GM23338 (cell line): ENCODE measurements at regions not wholly inside any gene's neighbourhood (a gene's known extent, or its start where the extent isn't known, plus 50 kb on each side); places are given as distances from the start of the nearest gene placed in this dataset.

Experiments used
- ATAC-seq: fragments of 200-7000 bp; cut with Tn5 transposase; 3 replicates; pipeline ENCODE4 v1.9.1; 2020
- DNase-seq: peaks from one replicate; pipeline ENCODE4 v3.0.0-alpha.2; 2015; ENCODE audit warnings: low spot score
- H2AFZ ChIP-seq: fragments of 200-600 bp; sonication (generic); 2 replicates; pipeline ENCODE4 v1.8.0; 2016; ENCODE audit warnings: antibody characterized with exemption, mild to moderate bottlenecking, moderate library complexity
- H3F3A ChIP-seq: fragments of 200-600 bp; sonication (generic); replicated peaks from 2 replicates; pipeline ENCODE4 v1.8.0; 2017; ENCODE audit warnings: antibody characterized with exemption, mixed run types, low read depth
- H3K27ac ChIP-seq: fragments of 200-600 bp; sonication (generic); 2 replicates; pipeline ENCODE4 v1.6.1; 2016; ENCODE audit warnings: low read depth
- H3K27me3 ChIP-seq: fragments of 200-600 bp; sonication (generic); 2 replicates; pipeline ENCODE4 v1.8.0; 2016; ENCODE audit warnings: mild to moderate bottlenecking, mixed run types, moderate library complexity; ENCODE audit not compliant: insufficient read depth
- H3K36me3 ChIP-seq: fragments of 200-600 bp; sonication (generic); 2 replicates; pipeline ENCODE4 v1.8.0; 2016; ENCODE audit warnings: mild to moderate bottlenecking; ENCODE audit not compliant: insufficient read depth
- H3K4me1 ChIP-seq: fragments of 200-600 bp; sonication (generic); 2 replicates; pipeline ENCODE4 v1.8.0; 2016; ENCODE audit warnings: mild to moderate bottlenecking, moderate library complexity; ENCODE audit not compliant: insufficient read depth
- H3K4me2 ChIP-seq: fragments of 200-600 bp; sonication (generic); 2 replicates; pipeline ENCODE4 v1.7.1; 2017; ENCODE audit warnings: mixed run types
- H3K4me3 ChIP-seq: fragments of 200-600 bp; sonication (generic); 2 replicates; pipeline ENCODE4 v1.6.1; 2016; ENCODE audit warnings: mixed run types
- H3K79me2 ChIP-seq: fragments of 200-600 bp; sonication (generic); replicated peaks from 2 replicates; pipeline ENCODE4 v1.8.0; 2017; ENCODE audit warnings: mild to moderate bottlenecking; ENCODE audit not compliant: insufficient read depth
- H3K9me2 ChIP-seq: fragments of 200-600 bp; sonication (generic); 2 replicates; pipeline ENCODE4 v1.8.0; 2017; ENCODE audit not compliant: insufficient read depth
- H4K20me1 ChIP-seq: fragments of 200-600 bp; sonication (generic); replicated peaks from 2 replicates; pipeline ENCODE4 v1.8.0; 2017; ENCODE audit warnings: mild to moderate bottlenecking; ENCODE audit not compliant: insufficient read depth
- H3K27ac Mint-ChIP-seq: 2 replicates; pipeline ENCODE4 v1.8.0; 2020; ENCODE audit warnings: inconsistent platforms, mild to moderate bottlenecking, moderate library complexity, mixed read lengths
- H3K27me3 Mint-ChIP-seq: 3 replicates; pipeline ENCODE4 v1.8.0; 2022; ENCODE audit warnings: low read depth, mild to moderate bottlenecking, moderate library complexity, mixed read lengths, inconsistent platforms; ENCODE audit not compliant: insufficient read depth, poor library complexity
- H3K36me3 Mint-ChIP-seq: 3 replicates; pipeline ENCODE4 v1.8.0; 2021; ENCODE audit warnings: low read depth, mild to moderate bottlenecking, inconsistent platforms, moderate library complexity, mixed read lengths
- H3K4me1 Mint-ChIP-seq: 3 replicates; pipeline ENCODE4 v1.8.0; 2020; ENCODE audit warnings: mild to moderate bottlenecking, inconsistent platforms, mixed read lengths
- H3K4me3 Mint-ChIP-seq: 3 replicates; pipeline ENCODE4 v1.8.0; 2021; ENCODE audit warnings: moderate library complexity, mild to moderate bottlenecking, inconsistent platforms, mixed read lengths
- H3K9me3 Mint-ChIP-seq: 3 replicates; pipeline ENCODE4 v1.8.0; 2020; ENCODE audit warnings: moderate library complexity, mild to moderate bottlenecking, inconsistent platforms, mixed read lengths
- CREB1 ChIP-seq: fragments of 250-450 bp; sonication (Bioruptor Pico); IDR thresholded peaks from 2 replicates; pipeline ENCODE4 v1.5.0; 2020; ENCODE audit warnings: low read depth, mild to moderate bottlenecking, moderate library complexity
- CTCF ChIP-seq, 2 experiments: fragments of 200-600 bp in 1 of 2; sonication (generic) in 1 of 2; conservative IDR thresholded peaks; 2 replicates each; pipeline versions ENCODE4 v1.5.1 to v1.6.1; 2016 to 2017; ENCODE audit warnings: antibody characterized with exemption in 2 of 2, low read depth in 2 of 2, mild to moderate bottlenecking in 2 of 2, moderate library complexity in 1 of 2
- EZH2 ChIP-seq: fragments of 200-600 bp; sonication (generic); IDR thresholded peaks from one replicate; pipeline ENCODE4 v1.8.0; 2017; ENCODE audit warnings: antibody characterized with exemption, mild to moderate bottlenecking, low read depth; ENCODE audit not compliant: unreplicated experiment
- JUNB ChIP-seq: IDR thresholded peaks from one replicate; pipeline ENCODE4 v1.6.1; 2016; ENCODE audit warnings: antibody characterized with exemption; ENCODE audit not compliant: unreplicated experiment
- REST ChIP-seq: IDR thresholded peaks from one replicate; pipeline ENCODE4 v1.6.1; 2018; ENCODE audit warnings: antibody characterized with exemption; ENCODE audit not compliant: unreplicated experiment
- STAT1 ChIP-seq: IDR thresholded peaks from one replicate; pipeline ENCODE4 v1.6.1; 2016; ENCODE audit warnings: antibody characterized with exemption; ENCODE audit not compliant: unreplicated experiment
- ZNF331 ChIP-seq: fragments of 250-450 bp; sonication (Bioruptor Pico); IDR thresholded peaks from 2 replicates; pipeline ENCODE4 v1.5.0; 2020; ENCODE audit warnings: low read depth, mild to moderate bottlenecking, moderate library complexity
- TF ChIP-seq, protein P1 (sequence below): fragments of 250-450 bp; sonication (Bioruptor Pico); IDR thresholded peaks from 2 replicates; pipeline ENCODE4 v1.5.0; 2020; ENCODE audit warnings: mild to moderate bottlenecking, moderate library complexity
- TF ChIP-seq, protein P2 (sequence below): IDR thresholded peaks from 2 replicates; pipeline ENCODE4 v1.6.1; 2016; ENCODE audit warnings: antibody characterized with exemption

- TF ChIP-seq, protein P1, sequence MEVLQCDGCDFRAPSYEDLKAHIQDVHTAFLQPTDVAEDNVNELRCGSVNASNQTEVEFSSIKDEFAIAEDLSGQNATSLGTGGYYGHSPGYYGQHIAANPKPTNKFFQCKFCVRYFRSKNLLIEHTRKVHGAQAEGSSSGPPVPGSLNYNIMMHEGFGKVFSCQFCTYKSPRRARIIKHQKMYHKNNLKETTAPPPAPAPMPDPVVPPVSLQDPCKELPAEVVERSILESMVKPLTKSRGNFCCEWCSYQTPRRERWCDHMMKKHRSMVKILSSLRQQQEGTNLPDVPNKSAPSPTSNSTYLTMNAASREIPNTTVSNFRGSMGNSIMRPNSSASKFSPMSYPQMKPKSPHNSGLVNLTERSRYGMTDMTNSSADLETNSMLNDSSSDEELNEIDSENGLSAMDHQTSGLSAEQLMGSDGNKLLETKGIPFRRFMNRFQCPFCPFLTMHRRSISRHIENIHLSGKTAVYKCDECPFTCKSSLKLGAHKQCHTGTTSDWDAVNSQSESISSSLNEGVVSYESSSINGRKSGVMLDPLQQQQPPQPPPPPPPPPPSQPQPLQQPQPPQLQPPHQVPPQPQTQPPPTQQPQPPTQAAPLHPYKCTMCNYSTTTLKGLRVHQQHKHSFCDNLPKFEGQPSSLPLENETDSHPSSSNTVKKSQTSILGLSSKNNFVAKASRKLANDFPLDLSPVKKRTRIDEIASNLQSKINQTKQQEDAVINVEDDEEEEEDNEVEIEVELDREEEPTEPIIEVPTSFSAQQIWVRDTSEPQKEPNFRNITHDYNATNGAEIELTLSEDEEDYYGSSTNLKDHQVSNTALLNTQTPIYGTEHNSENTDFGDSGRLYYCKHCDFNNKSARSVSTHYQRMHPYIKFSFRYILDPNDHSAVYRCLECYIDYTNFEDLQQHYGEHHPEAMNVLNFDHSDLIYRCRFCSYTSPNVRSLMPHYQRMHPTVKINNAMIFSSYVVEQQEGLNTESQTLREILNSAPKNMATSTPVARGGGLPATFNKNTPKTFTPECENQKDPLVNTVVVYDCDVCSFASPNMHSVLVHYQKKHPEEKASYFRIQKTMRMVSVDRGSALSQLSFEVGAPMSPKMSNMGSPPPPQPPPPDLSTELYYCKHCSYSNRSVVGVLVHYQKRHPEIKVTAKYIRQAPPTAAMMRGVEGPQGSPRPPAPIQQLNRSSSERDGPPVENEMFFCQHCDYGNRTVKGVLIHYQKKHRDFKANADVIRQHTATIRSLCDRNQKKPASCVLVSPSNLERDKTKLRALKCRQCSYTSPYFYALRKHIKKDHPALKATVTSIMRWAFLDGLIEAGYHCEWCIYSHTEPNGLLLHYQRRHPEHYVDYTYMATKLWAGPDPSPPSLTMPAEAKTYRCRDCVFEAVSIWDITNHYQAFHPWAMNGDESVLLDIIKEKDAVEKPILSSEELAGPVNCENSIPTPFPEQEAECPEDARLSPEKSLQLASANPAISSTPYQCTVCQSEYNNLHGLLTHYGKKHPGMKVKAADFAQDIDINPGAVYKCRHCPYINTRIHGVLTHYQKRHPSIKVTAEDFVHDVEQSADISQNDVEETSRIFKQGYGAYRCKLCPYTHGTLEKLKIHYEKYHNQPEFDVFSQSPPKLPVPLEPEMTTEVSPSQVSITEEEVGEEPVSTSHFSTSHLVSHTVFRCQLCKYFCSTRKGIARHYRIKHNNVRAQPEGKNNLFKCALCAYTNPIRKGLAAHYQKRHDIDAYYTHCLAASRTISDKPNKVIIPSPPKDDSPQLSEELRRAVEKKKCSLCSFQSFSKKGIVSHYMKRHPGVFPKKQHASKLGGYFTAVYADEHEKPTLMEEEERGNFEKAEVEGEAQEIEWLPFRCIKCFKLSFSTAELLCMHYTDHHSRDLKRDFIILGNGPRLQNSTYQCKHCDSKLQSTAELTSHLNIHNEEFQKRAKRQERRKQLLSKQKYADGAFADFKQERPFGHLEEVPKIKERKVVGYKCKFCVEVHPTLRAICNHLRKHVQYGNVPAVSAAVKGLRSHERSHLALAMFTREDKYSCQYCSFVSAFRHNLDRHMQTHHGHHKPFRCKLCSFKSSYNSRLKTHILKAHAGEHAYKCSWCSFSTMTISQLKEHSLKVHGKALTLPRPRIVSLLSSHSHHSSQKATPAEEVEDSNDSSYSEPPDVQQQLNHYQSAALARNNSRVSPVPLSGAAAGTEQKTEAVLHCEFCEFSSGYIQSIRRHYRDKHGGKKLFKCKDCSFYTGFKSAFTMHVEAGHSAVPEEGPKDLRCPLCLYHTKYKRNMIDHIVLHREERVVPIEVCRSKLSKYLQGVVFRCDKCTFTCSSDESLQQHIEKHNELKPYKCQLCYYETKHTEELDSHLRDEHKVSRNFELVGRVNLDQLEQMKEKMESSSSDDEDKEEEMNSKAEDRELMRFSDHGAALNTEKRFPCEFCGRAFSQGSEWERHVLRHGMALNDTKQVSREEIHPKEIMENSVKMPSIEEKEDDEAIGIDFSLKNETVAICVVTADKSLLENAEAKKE (CRISPR knock-in tag) = no peak
- no peak for TF ChIP-seq EZH2
- TF ChIP-seq ZNF331 (CRISPR knock-in tag) = no peak
- TF ChIP-seq STAT1 = no peak
- no peak for TF ChIP-seq REST
Measured at GRCh38 chr3:18735005-18735404, 309.9 kb upstream of the SATB1 start (continued).

GRCh38 chr3:18734309-18734708, 309.2 kb upstream of the SATB1 start:
- Mint-ChIP-seq H3K27me3 (no peaks in the 10 kb centered on the region), H3K27ac (no peak overlapping the region), H3K36me3 (no peaks in the 10 kb centered on the region), H3K4me3 (no peak overlapping the region), H3K9me3 (no peaks in the 10 kb centered on the region), H3K4me1 (no peaks in the 10 kb centered on the region; the same call in 1 of the 3 replicates)
- ATAC-seq (no peak), DNase-seq (no peak)
- 0 out of 2 replicates have a peak, but pooled peaks cover 12% of the 10 kb centered on the region for H3K4me1 ChIP-seq
- H3K27me3 ChIP-seq = no peaks in the 10 kb centered on the region
- H3K27ac ChIP-seq = no peak overlapping the region
- no peaks in the 10 kb centered on the region for H4K20me1 ChIP-seq
- no peaks in the 10 kb centered on the region for H3K36me3 ChIP-seq
- no peak overlapping the region for H2AFZ ChIP-seq
- H3K9me2 ChIP-seq = peaks cover 4% of the 10 kb centered on the region; the same call in 1 of the 2 replicates
- H3K4me2 ChIP-seq = no peak overlapping the region
- H3F3A ChIP-seq = no peaks in the 10 kb centered on the region
- no peaks in the 10 kb centered on the region for H3K79me2 ChIP-seq
- H3K4me3 ChIP-seq = no peak overlapping the region
- no peak for TF ChIP-seq JUNB
- TF ChIP-seq, protein P2, sequence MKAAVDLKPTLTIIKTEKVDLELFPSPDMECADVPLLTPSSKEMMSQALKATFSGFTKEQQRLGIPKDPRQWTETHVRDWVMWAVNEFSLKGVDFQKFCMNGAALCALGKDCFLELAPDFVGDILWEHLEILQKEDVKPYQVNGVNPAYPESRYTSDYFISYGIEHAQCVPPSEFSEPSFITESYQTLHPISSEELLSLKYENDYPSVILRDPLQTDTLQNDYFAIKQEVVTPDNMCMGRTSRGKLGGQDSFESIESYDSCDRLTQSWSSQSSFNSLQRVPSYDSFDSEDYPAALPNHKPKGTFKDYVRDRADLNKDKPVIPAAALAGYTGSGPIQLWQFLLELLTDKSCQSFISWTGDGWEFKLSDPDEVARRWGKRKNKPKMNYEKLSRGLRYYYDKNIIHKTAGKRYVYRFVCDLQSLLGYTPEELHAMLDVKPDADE = no peak
- TF ChIP-seq CTCF (conservative IDR thresholded peaks at IDR 0.05; ENCODE audit: low read depth in 2 of 2) = no peak
- no peak for TF ChIP-seq ZNF331 (CRISPR knock-in tag)
- TF ChIP-seq STAT1 = no peak
- no peak for TF ChIP-seq CREB1 (CRISPR knock-in tag)
